ENCODE measurements at regions not wholly inside any gene's neighbourhood (a gene's known extent, or its start where the extent isn't known, plus 50 kb on each side); places are given as distances from the start of the nearest gene placed in this dataset.

GRCh38 chr2:144136297-144137010 lies 383.5 kb downstream of the ZEB2 start:
- TF ChIP-seq YY1 (IDR thresholded peaks at IDR 0.05; ENCODE audit: insufficient read depth, insufficient read length) (no peak), SUZ12 (IDR thresholded peaks at IDR 0.05; ENCODE audit: extremely low read depth, insufficient read depth, insufficient read length) (no peak)

Data from NT2/D1 (cell line).